Glomerular visceral epithelial cell (primary cell): ENCODE measurements at regions not wholly inside any gene's neighbourhood (a gene's known extent, or its start where the extent isn't known, plus 50 kb on each side); places are given as distances from the start of the nearest gene placed in this dataset.
A peak's percentile ranks its signal among the peaks of the same experiment; 100 is the strongest.
"Not testable (repeated sequence)": the region's sequence is repeated elsewhere in the genome, so short reads cannot be mapped to it uniquely, and the experiment has no call there.

Experiments
- DNase-seq: peaks from one replicate; pipeline ENCODE4 v3.0.0-alpha.2; 2016; ENCODE audit errors: extremely low spot score

GRCh38 chr1:85520826-85521820 lies 56.2 kb upstream of the DDAH1 start:
- peak; percentile 85 for DNase-seq

- not testable (repeated sequence) for DNase-seq
Observed at GRCh38 chr1:85522458-85522857, 57.5 kb upstream of the DDAH1 start.

GRCh38 chr1:85523061-85523460 lies 57.5 kb upstream of the CCN1 start:
- not testable (repeated sequence) for DNase-seq

- DNase-seq: not testable (repeated sequence)
Observed at GRCh38 chr1:85524281-85524886, 56.2 kb upstream of the CCN1 start.

GRCh38 chr1:85525591-85525991 lies 55.0 kb upstream of the CCN1 start:
- DNase-seq: peak; percentile 25

- DNase-seq: peak; percentile 44
Observed at GRCh38 chr1:85526216-85526615, 54.3 kb upstream of the CCN1 start.

- DNase-seq: peak; percentile 97
Observed at GRCh38 chr1:85527145-85527544, 53.4 kb upstream of the CCN1 start.
